Heart left ventricle (tissue), 16 donors: ENCODE measurements at regions not wholly inside any gene's neighbourhood (a gene's known extent, or its start where the extent isn't known, plus 50 kb on each side); places are given as distances from the start of the nearest gene placed in this dataset.
A peak's percentile ranks its signal among the peaks of the same experiment; 100 is the strongest.

Source experiments
- ATAC-seq, 4 donors: fragments of 200-7000 bp; cut with Tn5 transposase; one replicate each; pipeline ENCODE4 v1.9.1; 2020 to 2022; ENCODE audit warnings: moderate library complexity in 4 of 4, mild to moderate bottlenecking in 3 of 4, moderate number of reproducible peaks in 1 of 4
- DNase-seq, 5 donors: peaks; one replicate each; pipeline ENCODE4 v3.0.0-alpha.2; 2020
- H3K27ac ChIP-seq, 12 donors: fragments of 200-600 bp; sonication (generic) in 4 of 12; one replicate each; pipeline versions ENCODE4 v1.5.0 to v1.8.0; 2016 to 2022; ENCODE audit warnings: mild to moderate bottlenecking in 2 of 12
- H3K27me3 ChIP-seq, 9 donors: fragments of 200-600 bp; sonication (generic) in 2 of 9; one replicate each; pipeline versions ENCODE4 v1.5.1 to v1.8.0; 2016 to 2022; ENCODE audit warnings: mild to moderate bottlenecking in 3 of 9
- H3K36me3 ChIP-seq, 9 donors: fragments of 200-600 bp; sonication (generic) in 2 of 9; one replicate each; pipeline versions ENCODE4 v1.5.0 to v1.8.0; 2018 to 2022; ENCODE audit warnings: mild to moderate bottlenecking in 2 of 9
- H3K4me1 ChIP-seq, 12 donors: fragments of 200-600 bp; sonication (generic) in 4 of 12; one replicate each; pipeline versions ENCODE4 v1.5.0 to v1.8.0; 2016 to 2022; ENCODE audit warnings: mild to moderate bottlenecking in 3 of 12
- H3K4me3 ChIP-seq, 12 donors: fragments of 200-600 bp; sonication (generic) in 4 of 12; one replicate each; pipeline versions ENCODE4 v1.5.0 to v1.8.0; 2017 to 2022; ENCODE audit warnings: mild to moderate bottlenecking in 9 of 12, moderate library complexity in 4 of 12
- H3K9me3 ChIP-seq, 12 donors: fragments of 200-600 bp; sonication (generic) in 4 of 12; one replicate each; pipeline versions ENCODE4 v1.5.0 to v1.8.0; 2016 to 2022; ENCODE audit warnings: mild to moderate bottlenecking in 1 of 12
- CTCF ChIP-seq, 12 donors: fragments of 200-600 bp; sonication (generic) in 4 of 12; IDR thresholded peaks; one replicate each; pipeline versions ENCODE4 v1.5.0 to v1.8.0; 2018 to 2022; ENCODE audit warnings: antibody characterized with exemption in 12 of 12, mild to moderate bottlenecking in 5 of 12
- POLR2A ChIP-seq, 2 donors: fragments of 450-650 bp; IDR thresholded peaks; one replicate each; pipeline ENCODE4 v1.6.1; 2017; ENCODE audit warnings: antibody characterized with exemption in 2 of 2, mild to moderate bottlenecking in 2 of 2, moderate library complexity in 2 of 2
- WGBS, 4 donors: extraction: QIAGEN DNeasy Blood & Tissue Kit in 2 of 4; methylation state at CpG; one replicate each; pipeline versions ENCODE4 v1.1.5 to v1.1.7; 2013 to 2018; 5-methylcytosine and 5-hydroxymethylcytosine counted together
- intact Hi-C, 10 donors: fragments of 100-400 bp; cut with DNase I; formaldehyde crosslinking; loops; one replicate each; pipeline versions ENCODE4 v1.11.1 to v1.14.2; 2022
- donor health status: ischemic (EF 13 %, LVEDD 7.1; RV severe dilation, severe dysfunction).
- donor health status: healthy with polysubstance abuse.
- donor health status: DM: no; HTN: yes; CAD: no.
- donor health status: DM: no; HTN: no; CAD: no.
- donor health status: ischemic (EF 25% LVEDD 6.9; RV normal size, moderate dysfunction).
- donor health status: ischemic (EF 25% LVEDD 5.7; RV mildly dilated, moderate dysfunction).
- donor health status: healthy.
- donor health status: DM: yes; HTN: yes; CAD: no.
- donor health status: ischemic (EF 35%, LVEDD 5.7; RV mildly dilated, moderate dysfunction).
- donor health status: nonischemic (EF 11% LVEDD 7.7; RV severe dilation, severe dysfunction).
- donor health status: DM: yes; HTN: yes; CAD: no.
- donor health status: PGD.
- donor health status: ischemic (EF 29% LVEDD 5.4; RV normal size, mild dysfunction).
- donor health status: nonischemic (EF 23%, LVEDD 6.1; RV moderate dilation, normal function).

GRCh38 chr2:42941633-42942176 lies 149.3 kb upstream of the HAAO start:
- intact Hi-C loops, result loop anchor here in 6 of 10 donors (5.0 to 10.0 kb wide), 5 partner anchors 79 to 603 kb away; no protein-coding TSS in a partner anchor
- TF ChIP-seq CTCF (IDR thresholded peaks at IDR 0.05), result no peak
- TF ChIP-seq POLR2A (IDR thresholded peaks at IDR 0.05), result no peak
- Histone ChIP-seq H3K4me1 (peaks cover 0 to 38% (median 19%) of the 10 kb centered on the region in 12 donors), H3K27me3 (no peaks in the 10 kb centered on the region), H3K4me3 (no peak overlapping the region), H3K27ac (peak overlapping the region in 9 of 12 donors; percentile 11 to 76 (median 53)), H3K36me3 (no peaks in the 10 kb centered on the region), H3K9me3 (no peaks in the 10 kb centered on the region)
- ATAC-seq (peak in 3 of 4 donors; percentile 8 to 33 (median 16)), DNase-seq (no peak)
- 70 to 92% (median 86%) methylated on average over 3 of the region's 3 CpGs for WGBS, 4 donors

GRCh38 chr2:42939411-42940206 lies 147.2 kb upstream of the HAAO start:
- ATAC-seq (peak in 1 of 4 donors; percentile 19), DNase-seq (peak in 1 of 5 donors; percentile 22)
- Histone ChIP-seq H3K27ac (peak overlapping the region in 2 of 12 donors; percentile 7 to 12), H3K9me3 (no peaks in the 10 kb centered on the region), H3K27me3 (no peaks in the 10 kb centered on the region), H3K4me1 (peaks cover 0 to 53% (median 25%) of the 10 kb centered on the region in 12 donors), H3K4me3 (no peak overlapping the region), H3K36me3 (no peaks in the 10 kb centered on the region)
- intact Hi-C loops, result loop anchor here in 7 of 10 donors (5.0 to 10.0 kb wide), 5 partner anchors 77 to 605 kb away; no protein-coding TSS in a partner anchor
- TF ChIP-seq POLR2A (IDR thresholded peaks at IDR 0.05) (no peak), CTCF (IDR thresholded peaks at IDR 0.05) (no peak)
- WGBS, 4 donors, result 71 to 80% (median 73%) methylated on average over 11 of the region's 11 CpGs

GRCh38 chr2:42938671-42939370 lies 146.4 kb upstream of the HAAO start:
- DNase-seq (no peak), ATAC-seq (no peak)
- 98 to 99% (median 98%) methylated on average over 3 of the region's 3 CpGs for WGBS, 4 donors
- H3K36me3 ChIP-seq, result no peaks in the 10 kb centered on the region
- no peak overlapping the region for H3K27ac ChIP-seq
- intact Hi-C loops, result loop anchor here in 1 of 10 donors (5.0 kb wide), 1 partner anchor 82 kb away; no protein-coding TSS in a partner anchor
- no peak for TF ChIP-seq POLR2A (IDR thresholded peaks at IDR 0.05)
- no peak for TF ChIP-seq CTCF (IDR thresholded peaks at IDR 0.05)
- peaks cover 0 to 61% (median 28%) of the 10 kb centered on the region in 12 donors for H3K4me1 ChIP-seq
- H3K27me3 ChIP-seq, result no peaks in the 10 kb centered on the region
- no peaks in the 10 kb centered on the region for H3K9me3 ChIP-seq
- no peak overlapping the region for H3K4me3 ChIP-seq
